CD4-positive, alpha-beta T cell treated with Interleukin-15 for 1 hour (primary cell): ENCODE measurements at regions not wholly inside any gene's neighbourhood (a gene's known extent, or its start where the extent isn't known, plus 50 kb on each side); places are given as distances from the start of the nearest gene placed in this dataset.

Experiments used
- DNase-seq: peaks from one replicate; pipeline ENCODE4 v3.0.0-alpha.2; 2020

DNA sequence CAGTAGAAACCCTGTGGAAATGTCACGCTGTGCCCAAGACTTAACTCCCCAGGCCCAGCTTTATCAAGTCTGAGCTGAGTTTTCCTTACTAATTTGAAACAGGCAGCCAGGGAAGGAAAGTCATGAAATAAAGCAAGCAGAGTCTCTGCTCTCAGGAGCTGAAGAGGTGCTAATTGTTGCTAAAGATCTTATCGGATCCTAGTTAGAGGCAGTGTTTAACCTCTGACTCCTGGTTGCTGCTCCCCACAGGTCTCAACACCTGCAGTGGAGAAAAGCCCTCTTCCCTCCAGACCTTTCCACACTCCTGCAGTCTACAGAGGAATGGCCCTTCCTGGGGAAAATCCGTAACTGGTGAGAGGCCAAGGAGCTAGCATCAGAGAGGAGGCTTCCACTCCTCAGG is 628.2 kb downstream of the NTRK3 start:
- no peak for DNase-seq

DNA sequence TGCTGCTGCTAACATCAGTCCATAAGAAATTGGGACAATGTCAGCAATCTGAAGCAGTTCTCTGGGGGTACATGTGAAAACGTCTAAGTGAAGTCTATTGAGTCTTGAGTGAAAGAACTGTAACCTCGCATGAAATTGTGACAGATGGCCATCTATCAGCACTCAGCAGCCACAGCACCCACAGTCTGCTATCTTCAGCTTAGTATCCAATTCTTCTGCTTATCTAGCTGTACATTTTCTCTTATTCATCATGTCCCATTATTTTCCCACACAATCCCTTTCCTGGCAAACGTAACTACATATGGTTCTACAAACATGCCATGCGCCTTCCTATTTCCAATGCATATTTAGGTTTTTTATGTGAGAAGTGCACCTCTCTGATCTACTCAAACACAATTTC is 629.7 kb downstream of the NTRK3 start:
- no peak for DNase-seq

DNA sequence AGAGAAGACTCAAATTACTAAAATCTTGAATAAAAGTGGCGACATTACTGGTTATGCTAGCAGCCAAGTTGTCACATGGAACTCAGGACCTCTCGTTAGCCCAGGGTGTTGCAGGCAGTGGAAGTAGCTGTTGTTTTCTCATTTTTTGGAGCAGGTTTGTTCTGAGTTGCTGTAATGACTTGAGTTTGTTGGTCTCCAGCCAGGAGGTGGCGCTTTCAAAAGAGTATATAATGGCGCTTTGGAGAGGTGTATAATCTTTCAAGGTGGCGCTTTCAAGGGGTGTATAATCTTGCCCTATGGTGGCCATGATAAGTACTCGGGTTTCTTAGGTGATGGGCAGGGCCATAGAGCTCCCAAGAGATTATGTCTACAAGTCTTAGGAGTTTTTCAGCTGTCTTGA is 632.7 kb downstream of the NTRK3 start:
- no peak for DNase-seq

DNA sequence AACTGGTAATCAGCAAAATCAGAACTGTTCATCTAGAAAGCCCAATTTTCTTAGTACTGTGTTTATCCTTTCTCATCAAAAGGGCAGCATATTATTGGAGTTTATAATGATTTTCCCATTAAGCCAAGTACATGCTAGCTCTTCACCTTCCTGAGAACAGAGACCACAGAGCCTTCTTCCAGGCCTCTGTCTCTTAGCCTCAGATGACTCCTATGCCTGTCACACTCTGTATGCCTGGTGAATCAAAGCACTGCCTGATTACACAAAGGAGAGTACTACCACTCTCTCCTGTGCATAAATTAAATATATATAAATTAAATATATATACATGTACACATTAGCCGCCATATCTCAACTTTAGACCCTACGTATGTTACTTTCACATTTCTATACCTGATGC is 636.1 kb downstream of the NTRK3 start:
- DNase-seq: no peak

DNA sequence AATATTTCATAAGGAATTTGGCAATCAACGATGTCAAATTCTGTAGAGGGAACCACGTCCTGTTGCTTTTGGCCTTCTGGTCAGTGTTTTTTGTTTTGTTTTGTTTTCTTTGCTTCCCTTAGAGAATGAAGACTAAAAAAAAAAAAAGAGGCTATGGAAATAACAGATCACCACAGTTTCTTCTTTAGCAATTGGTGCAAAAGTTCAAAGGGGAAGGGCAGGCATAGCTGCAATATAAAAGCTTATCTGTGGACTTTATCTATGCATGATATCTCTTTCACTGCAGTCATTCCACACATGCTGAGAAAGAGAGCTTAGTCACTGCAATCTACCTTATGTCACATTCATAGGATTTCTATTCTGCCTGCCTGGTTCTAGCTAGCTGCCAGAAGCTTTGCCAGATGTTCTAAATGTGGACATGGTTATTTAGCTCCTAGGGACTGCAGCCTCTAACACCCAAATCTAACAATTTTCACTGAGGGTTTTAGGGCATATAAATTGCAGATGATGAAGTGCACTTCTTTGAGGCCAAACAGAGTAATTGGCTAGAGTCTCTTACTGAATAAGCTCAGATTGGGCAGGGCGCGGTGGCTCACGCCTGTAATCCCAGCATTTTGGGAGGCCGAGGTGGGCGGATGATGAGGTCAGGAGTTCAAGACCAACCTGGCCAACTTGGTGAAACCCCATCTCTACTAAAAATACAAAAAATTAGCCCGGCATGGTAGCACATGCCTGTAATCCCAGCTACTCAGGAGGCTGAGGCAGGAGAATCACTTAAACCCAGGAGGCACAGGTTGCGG is 637.2 kb downstream of the NTRK3 start:
- no peak for DNase-seq

DNA sequence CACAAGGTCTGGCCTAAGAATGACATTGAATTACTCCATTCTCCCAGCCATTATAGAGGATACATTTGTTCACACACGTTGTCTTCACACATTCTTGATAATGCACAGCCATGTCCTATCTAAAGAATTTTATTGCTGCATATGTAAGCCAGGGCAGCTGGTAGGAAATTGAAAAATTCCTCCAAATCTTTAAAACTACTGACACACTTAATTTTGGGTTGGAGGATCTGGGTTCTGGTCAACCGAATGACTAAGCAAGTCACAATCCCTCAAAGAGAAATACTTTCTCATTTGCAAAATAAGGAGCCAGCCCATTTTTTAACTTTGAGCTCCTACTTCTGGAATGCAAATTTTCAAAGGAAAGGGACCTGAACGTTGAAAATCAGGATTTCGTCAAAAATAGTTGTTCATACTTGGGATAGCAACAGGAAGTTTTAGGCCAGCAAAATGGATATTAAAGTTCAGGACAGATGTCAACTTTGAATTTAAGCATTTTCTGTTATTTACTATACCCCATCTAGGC is 638.3 kb downstream of the NTRK3 start:
- DNase-seq: no peak

DNA sequence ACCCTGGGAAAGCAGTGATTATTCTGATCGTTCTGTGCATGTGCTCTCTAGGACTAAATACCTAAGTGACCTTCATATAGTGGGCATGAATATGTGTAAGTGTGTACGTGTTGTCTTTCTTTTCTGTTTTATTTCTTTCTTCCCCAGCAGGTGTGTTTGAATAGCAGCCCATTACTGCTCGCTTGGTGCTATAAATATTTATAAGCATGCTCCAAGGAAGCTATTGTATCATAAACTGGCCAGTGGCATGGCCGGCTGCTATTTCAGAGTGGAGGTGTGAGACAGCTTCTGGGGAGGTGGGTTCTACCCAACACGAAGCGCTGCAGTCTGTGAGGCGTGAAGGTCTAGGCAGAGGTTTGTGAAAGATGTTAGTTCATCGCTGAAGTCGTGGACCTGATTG is 641.8 kb downstream of the NTRK3 start:
- DNase-seq: no peak

DNA sequence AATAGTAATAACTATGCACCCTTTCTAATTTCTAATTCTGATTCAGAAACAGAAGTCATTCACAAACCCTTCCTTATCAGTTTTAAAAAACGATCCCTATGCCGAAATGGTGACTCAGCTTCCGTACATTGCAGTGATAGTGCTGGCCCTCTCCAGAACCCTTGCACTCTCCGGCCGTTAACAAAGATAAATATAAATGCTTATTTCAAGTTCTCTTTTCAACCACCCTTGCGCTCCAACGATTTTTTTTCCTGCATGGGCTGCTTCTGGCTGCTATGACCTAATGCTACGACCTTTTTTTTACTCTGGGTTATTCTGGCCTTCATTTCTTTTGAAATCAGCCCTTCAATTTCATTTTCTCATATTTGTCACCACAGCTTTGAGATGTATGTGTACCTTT is 646.2 kb downstream of the NTRK3 start:
- DNase-seq: no peak

DNA sequence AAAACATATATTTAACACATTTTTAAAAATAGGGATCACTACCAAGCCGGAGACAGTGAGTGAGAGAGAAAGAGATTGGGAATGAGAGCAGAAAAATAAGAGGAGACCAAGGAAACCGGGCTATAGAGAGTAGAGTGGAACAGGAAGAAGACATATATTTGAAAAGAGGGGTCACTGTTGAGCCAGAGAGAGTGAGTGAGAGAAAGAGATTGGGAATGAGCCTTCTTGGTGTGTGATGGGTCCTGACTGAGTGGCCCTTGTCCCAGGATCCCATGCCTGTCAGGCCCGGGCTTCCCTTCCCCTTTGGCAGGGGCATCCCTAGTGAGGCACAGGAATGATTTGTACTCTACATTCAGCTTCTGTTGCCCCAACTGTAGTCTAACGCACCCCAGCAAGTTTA is 646.6 kb downstream of the NTRK3 start:
- DNase-seq: no peak

DNA sequence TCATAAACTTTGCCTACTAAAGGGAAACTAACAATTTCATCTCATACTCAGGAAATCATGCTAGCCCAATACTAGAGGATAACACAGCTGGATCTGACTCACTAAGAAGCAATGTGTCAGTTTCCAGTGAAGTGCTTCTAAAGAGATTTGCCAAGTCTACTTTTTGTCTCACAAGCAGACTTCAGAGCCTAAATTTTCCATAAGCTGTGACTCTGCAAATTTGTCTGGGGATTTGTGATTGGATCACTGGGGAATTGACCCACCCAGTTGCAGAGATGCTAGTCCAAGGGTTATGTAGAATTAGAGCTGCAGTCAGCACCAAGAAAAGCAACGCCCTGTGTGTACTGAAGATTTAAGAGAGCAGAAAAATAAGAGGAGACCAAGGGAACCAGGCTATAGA is 647.1 kb downstream of the NTRK3 start:
- DNase-seq: no peak

DNA sequence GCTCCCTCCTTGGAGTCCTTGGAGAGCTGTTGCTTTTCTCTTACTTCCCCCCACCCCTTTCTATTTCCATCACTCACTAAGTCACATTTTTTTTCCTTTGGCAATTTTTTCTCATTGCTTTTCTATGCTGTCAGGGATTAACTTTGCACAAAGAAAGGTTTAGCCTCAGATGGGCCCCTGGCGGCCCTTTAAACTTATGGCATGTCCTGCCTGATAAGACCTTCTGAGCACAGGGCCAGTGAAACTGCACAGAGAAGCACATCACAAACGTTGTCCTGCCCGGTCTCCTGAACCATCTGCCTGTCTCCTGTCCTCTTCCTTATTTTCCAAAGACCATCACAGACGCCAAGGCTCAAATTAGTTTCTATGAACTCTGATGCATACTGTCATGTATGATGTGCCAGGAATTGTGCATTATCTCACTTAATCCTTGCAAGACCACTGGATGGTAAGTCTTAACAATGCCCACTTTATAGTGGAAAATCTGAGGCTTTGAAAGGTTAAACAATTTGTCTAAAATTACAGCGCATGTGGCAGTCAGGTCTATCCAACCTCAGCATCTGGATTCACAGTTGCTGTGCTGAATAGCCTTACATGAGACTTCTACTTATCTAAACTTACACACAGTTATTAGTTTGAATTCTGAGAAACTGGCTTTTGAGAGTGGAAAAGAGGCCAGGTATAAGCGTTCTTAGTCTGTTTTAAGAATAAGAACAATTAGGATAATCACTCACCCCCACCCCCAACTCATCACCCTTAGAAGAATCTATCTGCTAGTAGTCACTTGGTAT is 648.1 kb downstream of the NTRK3 start:
- no peak for DNase-seq

DNA sequence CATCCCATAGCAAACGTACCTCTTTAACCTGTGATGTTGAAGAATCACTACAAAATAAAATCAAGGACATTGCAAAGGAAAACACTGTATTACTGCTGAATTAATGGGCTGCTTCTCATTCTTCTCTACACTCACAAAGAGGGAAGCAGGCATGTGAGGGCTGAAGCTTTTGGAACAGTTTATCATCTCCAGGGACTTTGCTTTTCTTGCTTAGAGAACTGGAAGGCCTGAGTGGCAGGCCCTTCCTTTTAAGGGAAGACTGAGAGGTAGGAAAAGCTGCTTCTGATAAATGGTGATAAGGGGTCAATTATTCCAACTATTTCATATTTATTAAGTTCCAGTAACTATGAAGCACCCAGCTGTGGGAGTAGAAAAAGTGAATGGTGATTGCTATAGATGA is 649.6 kb downstream of the NTRK3 start:
- no peak for DNase-seq

DNA sequence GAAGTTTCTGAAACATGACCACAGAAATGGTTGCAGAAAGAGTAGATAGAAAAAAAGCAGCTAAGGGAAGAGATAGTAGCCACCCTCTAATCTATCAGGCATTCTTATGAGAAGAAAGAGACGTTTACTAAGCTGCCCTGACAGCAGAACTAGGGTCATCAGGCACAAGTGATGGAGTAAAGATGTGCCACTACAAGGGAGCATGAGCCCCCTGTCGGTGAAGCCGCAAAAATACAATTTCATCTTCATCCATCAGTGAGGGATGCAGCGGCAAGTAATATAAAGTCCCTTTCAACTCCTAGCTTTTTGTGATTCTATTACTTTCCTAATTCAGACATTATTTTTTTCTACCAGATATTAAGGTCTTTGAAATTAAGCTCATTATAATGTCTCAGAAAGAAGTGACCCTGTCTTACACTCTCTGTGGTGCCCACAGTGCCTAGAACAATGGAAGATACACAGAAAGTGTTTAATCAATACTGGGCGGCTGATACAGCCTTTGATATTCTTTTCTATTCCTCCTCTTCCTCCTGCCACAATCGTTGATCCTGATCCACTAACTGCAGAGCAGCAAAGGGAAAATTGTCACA is 651.6 kb downstream of the NTRK3 start:
- no peak for DNase-seq

DNA sequence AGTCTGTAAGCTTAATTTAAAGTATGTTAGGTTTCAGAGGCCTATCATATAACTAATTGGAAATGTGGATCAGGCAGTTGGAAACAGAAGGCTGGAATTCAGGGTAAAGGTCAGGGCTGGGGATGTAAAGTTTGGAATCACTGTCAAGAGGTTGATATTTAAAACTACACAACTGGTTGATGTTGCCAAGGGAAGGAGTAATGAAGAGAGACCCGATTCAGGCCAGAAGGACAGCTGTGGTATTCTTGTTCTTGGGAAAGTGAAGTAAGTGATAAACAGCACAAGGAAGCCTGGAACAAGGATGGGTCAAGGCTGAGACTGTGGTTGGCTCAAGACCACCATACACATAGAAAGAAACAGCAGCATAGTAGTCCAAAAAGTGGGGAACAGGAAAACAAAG is 654.2 kb downstream of the NTRK3 start:
- no peak for DNase-seq

DNA sequence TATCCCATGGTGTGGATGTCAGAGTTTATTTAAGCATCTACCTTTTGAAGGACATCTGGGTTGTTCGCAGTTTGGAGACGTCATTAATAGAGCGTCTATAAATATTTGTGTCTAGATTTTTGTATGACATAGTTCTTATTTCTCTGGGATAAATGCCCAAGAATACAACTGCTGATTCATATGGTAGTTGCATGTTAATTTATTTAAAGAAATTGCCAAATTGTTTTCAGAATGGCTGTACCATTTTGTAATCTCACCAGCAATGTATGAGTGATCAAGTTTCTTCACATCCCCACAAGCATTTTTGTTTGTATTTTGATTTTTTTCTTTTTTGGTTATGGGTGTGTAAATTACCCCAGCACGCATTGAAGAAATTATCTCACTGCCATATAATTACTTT is 656.9 kb downstream of the NTRK3 start:
- no peak for DNase-seq

DNA sequence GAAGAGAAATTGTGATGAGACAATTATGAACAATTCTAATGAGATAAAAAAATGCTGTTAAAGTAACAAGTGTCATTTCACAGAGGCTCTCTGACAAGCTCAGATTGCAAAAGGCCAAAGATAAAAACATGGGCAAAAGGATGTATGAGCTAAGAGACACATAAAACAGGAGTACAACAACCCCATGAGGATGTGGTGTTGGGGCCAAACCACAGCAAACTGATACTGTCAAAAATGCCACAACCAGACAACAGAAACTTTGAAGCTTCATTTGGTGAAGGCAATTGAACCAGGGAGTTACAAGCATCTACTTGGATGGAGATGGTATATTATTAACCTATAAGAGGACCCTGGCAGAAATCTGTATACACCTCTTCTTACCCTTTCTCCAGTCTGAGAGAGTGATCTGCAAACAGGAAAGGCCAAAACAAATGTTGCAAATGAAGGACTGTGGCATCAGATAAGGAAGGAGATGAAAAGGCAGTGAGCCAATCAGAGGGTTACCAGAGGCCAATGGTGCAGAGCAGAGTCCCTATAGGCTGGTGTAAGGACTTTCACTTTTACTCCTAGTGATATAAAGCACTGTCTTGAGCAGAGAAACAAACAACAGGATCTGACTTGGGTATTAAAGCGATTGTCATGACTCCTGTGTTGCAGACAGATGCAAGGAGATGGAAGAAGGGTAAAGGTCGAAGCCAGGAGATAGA is 659.0 kb downstream of the NTRK3 start:
- no peak for DNase-seq

DNA sequence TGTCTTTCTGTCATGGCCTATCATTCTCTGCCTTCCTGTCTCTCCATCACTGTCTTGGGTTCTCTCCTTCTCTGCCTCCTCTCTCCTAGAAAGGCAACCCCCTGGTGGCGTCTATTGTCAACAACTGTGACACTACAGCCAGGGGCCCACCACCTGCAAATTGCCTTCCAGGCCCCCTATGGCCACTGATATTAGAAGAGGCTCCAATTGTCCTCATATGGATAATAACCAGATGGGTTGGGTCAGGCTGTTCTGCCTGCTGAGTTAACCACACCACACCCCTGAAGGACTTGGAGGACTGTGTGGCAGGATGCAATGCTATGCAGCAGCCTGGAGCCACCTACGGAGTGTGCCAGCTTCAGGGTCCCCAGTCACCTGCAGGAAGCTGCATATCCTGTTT is 665.0 kb downstream of the NTRK3 start:
- no peak for DNase-seq

DNA sequence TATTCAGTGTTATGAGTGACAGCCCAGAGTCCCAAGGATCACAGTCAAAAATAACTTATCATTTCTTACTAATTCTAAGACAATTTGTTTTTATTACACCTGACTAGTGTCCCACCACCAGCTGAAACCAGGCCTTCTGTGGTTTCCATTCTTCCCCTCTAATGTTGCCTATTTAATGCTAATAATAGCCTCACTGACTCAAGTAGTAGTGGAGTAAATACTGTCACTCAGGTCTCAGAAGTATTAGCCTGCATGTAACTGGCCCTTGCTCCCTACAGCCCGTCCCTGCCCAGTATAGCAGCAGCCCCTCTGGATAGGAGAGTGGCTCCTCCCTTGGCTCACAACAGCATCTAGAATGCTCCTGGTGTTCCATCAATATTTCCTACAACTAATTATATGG is 665.5 kb downstream of the NTRK3 start:
- no peak for DNase-seq

DNA sequence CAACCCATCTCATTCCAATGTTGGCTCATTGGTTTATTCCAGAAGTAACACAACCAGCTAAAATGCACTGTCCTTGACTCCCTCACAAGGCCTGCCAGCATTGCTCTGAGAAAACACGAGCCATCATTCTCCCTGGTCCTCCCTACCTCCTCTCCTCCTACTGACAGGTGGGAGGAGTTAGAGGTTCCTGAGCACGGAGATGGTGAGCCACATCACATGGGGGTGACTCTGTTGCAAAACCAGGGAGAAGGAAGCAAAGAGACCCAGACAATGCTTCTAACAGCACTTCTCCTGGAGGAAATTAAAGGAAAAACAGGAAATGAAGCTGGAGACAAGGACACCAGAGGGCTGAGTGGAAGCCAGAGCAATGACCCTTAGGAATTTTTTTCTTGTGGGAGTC is 667.4 kb downstream of the NTRK3 start:
- DNase-seq: no peak

DNA sequence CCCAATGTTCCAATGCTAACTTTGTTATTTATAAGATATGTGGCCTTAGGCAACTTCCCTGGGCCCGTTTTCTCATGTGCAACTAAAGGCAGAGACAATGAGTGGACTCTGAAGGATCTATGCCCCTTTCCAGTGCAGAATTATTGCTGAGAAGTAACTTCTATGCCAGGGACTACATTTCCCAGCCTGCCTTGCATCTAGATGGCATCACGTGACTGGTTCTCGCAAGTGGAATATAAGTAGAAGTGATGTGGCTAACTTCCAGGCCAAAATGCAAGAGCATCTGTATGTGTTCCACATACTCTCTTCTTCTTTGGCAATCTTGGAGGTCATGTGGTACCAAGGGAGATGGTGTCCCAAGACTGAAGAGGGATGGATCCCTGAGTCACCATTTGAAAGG is 674.4 kb downstream of the NTRK3 start:
- DNase-seq: no peak

DNA sequence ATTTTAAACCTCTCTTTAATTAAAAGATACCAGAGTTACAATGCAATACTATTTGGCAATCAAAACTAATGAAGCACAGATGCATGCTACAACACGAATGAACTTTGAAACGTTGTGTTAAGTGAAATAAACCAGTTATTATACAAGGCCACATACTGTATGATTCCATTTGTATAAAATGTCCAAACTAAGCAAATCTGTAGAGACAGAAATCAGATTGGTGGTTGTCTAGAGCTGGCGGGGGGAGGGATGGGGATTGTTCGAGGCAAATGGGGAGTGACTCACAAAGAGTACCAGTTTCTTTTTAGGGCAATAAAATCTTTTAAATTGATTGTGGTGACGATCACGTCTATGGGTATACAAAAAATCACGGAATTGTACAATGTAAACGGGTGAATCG is 677.0 kb downstream of the NTRK3 start:
- no peak for DNase-seq

DNA sequence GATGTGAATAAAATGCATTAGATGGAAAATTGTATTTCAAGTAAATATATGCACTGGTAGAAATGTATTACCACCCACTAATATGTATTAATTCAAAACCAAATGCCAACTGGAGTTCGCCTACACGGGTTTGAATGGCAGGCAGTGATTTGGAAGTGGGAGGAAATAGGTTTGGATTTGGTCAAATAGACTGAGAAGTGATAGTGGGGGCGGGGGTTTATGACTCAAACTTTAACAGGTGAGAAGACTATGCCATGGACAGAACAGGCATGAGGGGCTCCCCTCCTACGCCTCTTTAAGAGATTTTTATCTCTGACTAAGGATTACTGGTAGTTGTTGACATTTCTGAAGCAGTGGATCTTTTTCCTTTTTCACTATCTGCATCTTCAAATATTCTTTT is 677.8 kb downstream of the NTRK3 start:
- DNase-seq: no peak

DNA sequence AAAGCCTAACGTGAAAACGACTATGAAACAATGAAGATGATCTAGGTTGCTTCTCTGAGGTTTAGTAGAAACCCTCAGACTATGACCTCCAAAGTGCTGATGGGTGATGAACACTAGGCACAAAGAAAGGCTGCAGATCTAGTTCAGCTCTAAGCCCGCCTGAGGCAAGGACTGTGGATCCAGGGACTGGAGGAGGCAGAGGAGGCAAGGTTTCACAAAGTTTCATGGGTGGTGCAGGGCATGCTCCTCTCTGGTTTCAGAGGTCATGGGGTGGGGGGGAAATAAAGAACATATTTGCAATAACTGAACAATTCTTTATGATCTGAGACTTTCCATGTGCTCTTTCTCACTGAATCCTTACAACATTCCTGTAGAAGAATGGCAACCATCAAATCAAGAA is 679.2 kb downstream of the NTRK3 start:
- no peak for DNase-seq
